PC-9 (cell line): ENCODE measurements at regions not wholly inside any gene's neighbourhood (a gene's known extent, or its start where the extent isn't known, plus 50 kb on each side); places are given as distances from the start of the nearest gene placed in this dataset.

Source experiments
- BruUV-seq: library from RNA; stranded (reverse); fragments of 400-500 nt; replicated peaks from 2 replicates; lab custom pipeline; 2021; lab: Mats Ljungman, UMichigan
- CTCF ChIA-PET: fragments of 300-600 bp; sonication (Branson Sonifier 250); formaldehyde crosslinking; loops from one replicate; lab custom pipeline; 2022; ENCODE audit warnings: antibody characterized with exemption; lab: Charles Lee
- POLR2A ChIA-PET: fragments of 300-600 bp; sonication (Branson Sonifier 250); formaldehyde crosslinking; loops from one replicate; lab custom pipeline; 2022; ENCODE audit warnings: antibody characterized with exemption; ENCODE audit not compliant: unreplicated experiment; lab: Charles Lee
- DNase-seq, 2 experiments: peaks; one replicate each; pipeline versions ENCODE4 v3.0.0 to v3.0.0-alpha.2; 2015 to 2022; ENCODE audit warnings: mixed read lengths in 1 of 2
- H2AFZ ChIP-seq: fragments of 200-600 bp; sonication (generic); 2 replicates; pipeline ENCODE4 v1.8.1; 2017; ENCODE audit warnings: antibody characterized with exemption
- H3F3A ChIP-seq: fragments of 200-600 bp; sonication (generic); 2 replicates; pipeline ENCODE4 v1.8.1; 2017; ENCODE audit warnings: antibody characterized with exemption, mild to moderate bottlenecking, low read depth; ENCODE audit not compliant: insufficient read depth
- H3K27ac ChIP-seq: fragments of 200-600 bp; sonication (generic); 2 replicates; pipeline ENCODE4 v1.6.1; 2016; ENCODE audit warnings: mixed run types
- H3K27me3 ChIP-seq: fragments of 200-600 bp; sonication (generic); 2 replicates; pipeline ENCODE4 v1.6.1; 2016; ENCODE audit warnings: low read depth, mixed run types; ENCODE audit not compliant: insufficient read depth
- H3K36me3 ChIP-seq: fragments of 200-600 bp; sonication (generic); 2 replicates; pipeline ENCODE4 v1.6.1; 2016; ENCODE audit warnings: low read depth, mixed run types
- H3K4me1 ChIP-seq: fragments of 200-600 bp; sonication (generic); replicated peaks from 2 replicates; pipeline ENCODE4 v1.6.1; 2016; ENCODE audit warnings: mixed run types; ENCODE audit not compliant: insufficient read depth
- H3K4me2 ChIP-seq: fragments of 200-600 bp; sonication (generic); 2 replicates; pipeline ENCODE4 v1.6.1; 2017; ENCODE audit warnings: mixed run types
- H3K4me3 ChIP-seq: fragments of 200-600 bp; sonication (generic); 2 replicates; pipeline ENCODE4 v1.6.1; 2016; ENCODE audit warnings: mixed run types
- H3K79me2 ChIP-seq: fragments of 200-600 bp; sonication (generic); 2 replicates; pipeline ENCODE4 v1.6.1; 2017; ENCODE audit warnings: low read depth, mixed run types
- H3K9me2 ChIP-seq: fragments of 200-600 bp; sonication (generic); 2 replicates; pipeline ENCODE4 v1.8.1; 2017; ENCODE audit warnings: mild to moderate bottlenecking; ENCODE audit not compliant: insufficient read depth
- H3K9me3 ChIP-seq: fragments of 200-600 bp; sonication (generic); 2 replicates; pipeline ENCODE4 v1.8.1; 2016; ENCODE audit warnings: low read depth; ENCODE audit not compliant: insufficient read depth
- H4K20me1 ChIP-seq: fragments of 200-600 bp; sonication (generic); 2 replicates; pipeline ENCODE4 v1.8.1; 2017; ENCODE audit not compliant: insufficient read depth
- EZH2 ChIP-seq: fragments of 200-600 bp; sonication (generic); IDR thresholded peaks from 2 replicates; pipeline ENCODE4 v1.8.0; 2017; ENCODE audit warnings: antibody characterized with exemption, low read depth
- intact Hi-C: fragments of 100-400 bp; cut with micrococcal nuclease; formaldehyde crosslinking; loops from one replicate; pipeline ENCODE4 v1.10.0; 2022; ENCODE audit not compliant: unreplicated experiment
- TF ChIP-seq, protein P1 (sequence below): fragments of 200-600 bp; sonication (generic); conservative IDR thresholded peaks from 2 replicates; pipeline ENCODE4 v1.6.1; 2017; ENCODE audit warnings: mixed run types, antibody characterized with exemption, mild to moderate bottlenecking, moderate library complexity

DNA sequence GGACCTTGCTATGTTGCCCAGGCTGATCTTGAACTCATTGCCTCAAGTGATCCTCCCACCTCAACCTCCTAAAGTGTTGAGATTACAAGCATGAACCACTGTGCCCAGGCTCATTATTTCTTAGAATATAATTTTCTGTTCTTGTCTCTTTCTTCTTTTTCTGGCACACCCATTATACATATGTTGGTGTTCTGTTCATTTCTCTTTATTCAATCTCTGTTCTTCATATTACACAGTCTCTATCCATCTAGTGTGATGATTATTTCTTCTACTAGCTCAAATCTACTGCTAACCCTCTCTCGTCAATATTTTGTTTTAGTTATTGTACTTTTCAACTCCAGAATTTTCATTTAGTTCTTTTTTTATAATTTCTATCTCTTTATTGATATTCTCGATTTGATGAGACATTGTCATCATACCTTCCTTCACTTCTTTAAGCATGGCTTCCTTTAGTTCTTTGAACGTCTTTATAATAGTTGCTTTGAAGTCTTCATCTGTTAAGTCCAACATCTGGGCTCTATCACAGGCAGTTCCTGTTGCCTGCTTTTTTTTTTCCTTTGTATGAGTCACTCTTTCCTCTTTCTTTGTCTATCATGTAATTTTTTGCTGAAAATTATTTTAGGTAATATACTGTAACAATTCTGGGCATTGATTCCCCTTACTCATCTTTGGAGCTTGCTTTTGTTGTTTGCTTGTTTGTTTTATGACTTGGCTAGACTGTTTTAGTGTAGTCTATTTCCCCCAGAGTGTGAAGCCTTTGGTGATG is 196.4 kb upstream of the NABP1 start:
- Histone ChIP-seq H3K9me3 (peaks cover 3% of the 10 kb centered on the region; the same call in 1 of the 2 replicates), H4K20me1 (no peaks in the 10 kb centered on the region), H3K27ac (no peak overlapping the region), H2AFZ (no peak overlapping the region), H3K27me3 (no peaks in the 10 kb centered on the region), H3K36me3 (no peaks in the 10 kb centered on the region), H3K4me3 (no peak overlapping the region), H3F3A (no peaks in the 10 kb centered on the region), H3K4me1 (no peaks in the 10 kb centered on the region), H3K9me2 (no peaks in the 10 kb centered on the region), H3K4me2 (no peak overlapping the region), H3K79me2 (no peaks in the 10 kb centered on the region)
- ChIA-PET CTCF (no interaction called here), POLR2A (no interaction called here)
- TF ChIP-seq, protein P1, sequence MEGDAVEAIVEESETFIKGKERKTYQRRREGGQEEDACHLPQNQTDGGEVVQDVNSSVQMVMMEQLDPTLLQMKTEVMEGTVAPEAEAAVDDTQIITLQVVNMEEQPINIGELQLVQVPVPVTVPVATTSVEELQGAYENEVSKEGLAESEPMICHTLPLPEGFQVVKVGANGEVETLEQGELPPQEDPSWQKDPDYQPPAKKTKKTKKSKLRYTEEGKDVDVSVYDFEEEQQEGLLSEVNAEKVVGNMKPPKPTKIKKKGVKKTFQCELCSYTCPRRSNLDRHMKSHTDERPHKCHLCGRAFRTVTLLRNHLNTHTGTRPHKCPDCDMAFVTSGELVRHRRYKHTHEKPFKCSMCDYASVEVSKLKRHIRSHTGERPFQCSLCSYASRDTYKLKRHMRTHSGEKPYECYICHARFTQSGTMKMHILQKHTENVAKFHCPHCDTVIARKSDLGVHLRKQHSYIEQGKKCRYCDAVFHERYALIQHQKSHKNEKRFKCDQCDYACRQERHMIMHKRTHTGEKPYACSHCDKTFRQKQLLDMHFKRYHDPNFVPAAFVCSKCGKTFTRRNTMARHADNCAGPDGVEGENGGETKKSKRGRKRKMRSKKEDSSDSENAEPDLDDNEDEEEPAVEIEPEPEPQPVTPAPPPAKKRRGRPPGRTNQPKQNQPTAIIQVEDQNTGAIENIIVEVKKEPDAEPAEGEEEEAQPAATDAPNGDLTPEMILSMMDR, result no peak
- no peak for TF ChIP-seq EZH2
- BruUV-seq, result no TSS peak
- intact Hi-C loops, result no loop called here
- DNase-seq, result no peak

DNA sequence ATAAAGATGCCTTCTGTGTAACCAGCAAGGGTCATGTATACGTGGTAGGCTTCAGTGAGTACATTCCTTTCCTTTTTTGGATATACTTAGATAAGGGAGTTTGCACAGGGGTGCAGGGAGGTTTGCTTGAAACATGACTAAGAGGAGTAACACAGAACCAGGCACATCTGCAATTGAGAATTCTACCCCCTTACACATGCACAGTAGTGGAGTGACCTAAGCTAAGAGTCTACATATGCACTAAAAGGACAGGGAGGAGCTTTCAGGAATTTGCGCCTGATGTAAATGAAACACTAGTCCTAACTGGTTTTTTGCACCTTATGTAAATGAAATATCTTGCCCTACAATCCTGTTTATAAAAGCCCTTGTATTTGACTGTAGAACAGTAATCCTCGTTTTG is 194.8 kb upstream of the NABP1 start:
- H3K27ac ChIP-seq, result no peak overlapping the region
- BruUV-seq, result no TSS peak
- no peaks in the 10 kb centered on the region; the same call in 1 of the 2 replicates for H3F3A ChIP-seq
- H3K36me3 ChIP-seq, result no peaks in the 10 kb centered on the region
- no peak overlapping the region for H3K4me2 ChIP-seq
- no peaks in the 10 kb centered on the region for H4K20me1 ChIP-seq
- no peaks in the 10 kb centered on the region for H3K9me2 ChIP-seq
- H3K9me3 ChIP-seq, result peaks cover 3% of the 10 kb centered on the region; the same call in 1 of the 2 replicates
- DNase-seq, result no peak
- TF ChIP-seq, protein P1, result no peak
- no peak for TF ChIP-seq EZH2
- CTCF ChIA-PET, result no interaction called here
- no peaks in the 10 kb centered on the region for H3K27me3 ChIP-seq
- no peak overlapping the region for H2AFZ ChIP-seq
- no peaks in the 10 kb centered on the region for H3K79me2 ChIP-seq
- POLR2A ChIA-PET, result no interaction called here
- intact Hi-C loops, result no loop called here
- no peak overlapping the region for H3K4me3 ChIP-seq
- H3K4me1 ChIP-seq, result no peaks in the 10 kb centered on the region

DNA sequence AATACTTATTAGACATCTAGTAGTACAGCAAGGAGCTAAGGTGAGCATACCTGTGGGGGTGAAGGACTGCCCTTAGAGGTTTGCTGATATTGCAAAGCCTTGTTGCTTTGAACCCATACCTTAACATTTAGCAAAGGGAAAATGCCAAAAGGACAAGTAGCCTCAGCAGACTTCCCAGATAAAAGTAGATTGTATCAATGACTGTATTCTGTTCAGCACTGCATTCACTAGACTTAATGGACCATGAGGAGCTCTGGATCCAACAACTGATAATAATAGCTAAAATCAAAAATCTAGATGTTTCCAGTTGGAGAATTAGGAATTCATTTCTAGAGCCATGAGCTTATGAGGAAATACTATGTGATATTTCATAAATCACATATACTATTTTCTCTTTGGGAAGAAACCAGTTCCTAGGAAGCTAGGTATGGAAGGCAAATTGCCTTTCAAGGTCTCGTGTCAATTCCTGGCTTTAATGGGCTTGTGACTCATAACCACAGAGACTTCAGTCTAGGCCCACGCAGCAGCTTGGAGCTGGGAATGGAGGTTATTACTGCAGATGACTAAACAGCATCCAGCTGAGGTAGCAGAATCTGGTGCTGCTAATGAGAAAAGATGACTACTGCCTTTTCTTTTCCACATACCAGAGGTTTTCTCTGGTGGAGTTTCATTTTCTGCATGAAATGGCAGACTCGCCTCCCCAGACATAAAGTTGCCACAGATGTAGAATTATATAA is 191.2 kb upstream of the NABP1 start:
- peak; percentile 20 to 74 for DNase-seq
- H4K20me1 ChIP-seq, result no peaks in the 10 kb centered on the region
- CTCF ChIA-PET, result no interaction called here
- no peak overlapping the region for H3K4me2 ChIP-seq
- TF ChIP-seq, protein P1, result no peak
- TF ChIP-seq EZH2, result no peak
- no peaks in the 10 kb centered on the region for H3K36me3 ChIP-seq
- H3K4me3 ChIP-seq, result no peak overlapping the region
- no peak overlapping the region for H2AFZ ChIP-seq
- H3K9me3 ChIP-seq, result peaks cover 2% of the 10 kb centered on the region; the same call in 1 of the 2 replicates
- H3F3A ChIP-seq, result no peaks in the 10 kb centered on the region; the same call in 1 of the 2 replicates
- POLR2A ChIA-PET, result interaction anchor here (0.5 to 0.6 kb wide), 2 partner anchors 316 to 477 kb away, joined by 3 to 4 read pairs; no protein-coding TSS in a partner anchor
- BruUV-seq, result no TSS peak
- H3K4me1 ChIP-seq, result no peaks in the 10 kb centered on the region
- H3K9me2 ChIP-seq, result no peaks in the 10 kb centered on the region
- H3K27me3 ChIP-seq, result no peaks in the 10 kb centered on the region
- no peak overlapping the region for H3K27ac ChIP-seq
- no peaks in the 10 kb centered on the region for H3K79me2 ChIP-seq
- intact Hi-C loops, result no loop called here
